Lower lobe of right lung (tissue), 2 donors: ENCODE measurements at regions not wholly inside any gene's neighbourhood (a gene's known extent, or its start where the extent isn't known, plus 50 kb on each side); places are given as distances from the start of the nearest gene placed in this dataset.

ENCODE experiments used
- ATAC-seq, 2 donors: fragments of 200-7000 bp; cut with Tn5 transposase; one replicate each; pipeline ENCODE4 v1.9.1; 2020 to 2022; ENCODE audit warnings: mild to moderate bottlenecking in 2 of 2, moderate library complexity in 2 of 2
- DNase-seq: peaks from one replicate; pipeline ENCODE4 v3.0.0-alpha.2; 2020
- H3K27ac ChIP-seq: fragments of 200-600 bp; one replicate; pipeline ENCODE4 v1.8.0; 2022
- H3K27me3 ChIP-seq: fragments of 200-600 bp; one replicate; pipeline ENCODE4 v1.8.0; 2022; ENCODE audit warnings: low read depth
- H3K36me3 ChIP-seq: fragments of 200-600 bp; one replicate; pipeline ENCODE4 v1.8.0; 2022; ENCODE audit warnings: mild to moderate bottlenecking
- H3K4me1 ChIP-seq: fragments of 200-600 bp; one replicate; pipeline ENCODE4 v1.8.0; 2022
- H3K4me3 ChIP-seq: fragments of 200-600 bp; one replicate; pipeline ENCODE4 v1.8.0; 2022; ENCODE audit warnings: mild to moderate bottlenecking
- H3K9me3 ChIP-seq: fragments of 200-600 bp; one replicate; pipeline ENCODE4 v1.8.0; 2022
- CTCF ChIP-seq: fragments of 200-600 bp; IDR thresholded peaks from one replicate; pipeline ENCODE4 v1.8.0; 2022; ENCODE audit warnings: antibody characterized with exemption, mild to moderate bottlenecking
- intact Hi-C: fragments of 100-400 bp; cut with DNase I; formaldehyde crosslinking; loops from one replicate; pipeline ENCODE4 v1.11.0; 2022
- donor health status: DM: no; HTN: yes; CAD: no; lungs with severe emphysema.

GRCh38 chr1:232300466-232300865 is 329.5 kb downstream of the SIPA1L2 start:
- intact Hi-C loops = no loop called here
- Histone ChIP-seq H3K4me3 (no peak overlapping the region), H3K27ac (no peak overlapping the region), H3K4me1 (no peaks in the 10 kb centered on the region), H3K9me3 (no peaks in the 10 kb centered on the region), H3K36me3 (no peaks in the 10 kb centered on the region), H3K27me3 (no peaks in the 10 kb centered on the region)
- ATAC-seq (no peak), DNase-seq (no peak)
- no peak for TF ChIP-seq CTCF

GRCh38 chr1:232296461-232296860 is 333.5 kb downstream of the SIPA1L2 start:
- no peak for TF ChIP-seq CTCF
- Histone ChIP-seq H3K9me3 (no peaks in the 10 kb centered on the region), H3K27me3 (no peaks in the 10 kb centered on the region), H3K4me3 (no peak overlapping the region), H3K4me1 (peaks cover 11% of the 10 kb centered on the region), H3K36me3 (no peaks in the 10 kb centered on the region), H3K27ac (no peak overlapping the region)
- intact Hi-C loops = no loop called here
- ATAC-seq (no peak), DNase-seq (no peak)

DNA sequence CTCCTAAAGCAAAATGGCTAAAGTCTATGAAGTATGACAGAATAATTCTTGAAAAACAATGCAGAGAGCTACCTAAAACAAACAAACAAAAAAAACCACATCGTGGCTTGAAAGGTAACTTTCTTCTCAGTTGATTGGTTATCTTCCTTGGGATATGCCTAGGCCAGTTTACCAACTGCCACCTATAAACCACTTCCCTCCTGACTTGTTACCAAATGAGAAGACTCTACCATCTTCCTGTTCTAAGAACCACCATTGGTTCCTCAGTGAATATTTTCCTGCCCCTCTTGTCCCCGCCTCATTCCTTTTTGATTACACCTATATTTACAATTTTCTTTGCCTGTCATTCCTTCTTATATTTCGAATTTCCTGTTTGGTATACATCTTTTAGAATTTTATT is 336.6 kb downstream of the SIPA1L2 start:
- peaks cover 15% of the 10 kb centered on the region for H3K4me1 ChIP-seq
- no peaks in the 10 kb centered on the region for H3K36me3 ChIP-seq
- H3K9me3 ChIP-seq = no peaks in the 10 kb centered on the region
- DNase-seq = no peak
- intact Hi-C loops = no loop called here
- no peak overlapping the region for H3K27ac ChIP-seq
- no peak for TF ChIP-seq CTCF
- ATAC-seq = no peak
- no peak overlapping the region for H3K4me3 ChIP-seq
- H3K27me3 ChIP-seq = no peaks in the 10 kb centered on the region

DNA sequence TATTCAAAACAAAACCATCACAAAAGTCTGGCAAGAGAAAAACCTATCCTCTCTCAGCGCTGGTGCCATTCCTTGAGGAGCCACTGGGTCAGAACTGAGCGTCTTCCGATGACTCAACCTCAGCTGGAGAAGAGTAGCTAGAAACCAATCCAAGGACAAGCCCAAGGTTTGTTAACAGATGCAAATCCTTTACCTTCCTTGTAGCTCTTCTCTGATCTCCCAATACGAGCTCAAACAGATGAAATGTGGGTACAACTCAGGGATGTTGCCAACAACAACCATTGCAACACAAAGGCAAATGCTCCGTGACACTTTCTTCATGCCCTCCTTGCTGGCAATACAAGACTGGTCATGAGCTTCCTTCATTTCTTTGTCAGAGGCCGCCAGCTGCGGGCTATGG is 337.1 kb downstream of the SIPA1L2 start:
- Histone ChIP-seq H3K9me3 (no peaks in the 10 kb centered on the region), H3K27me3 (no peaks in the 10 kb centered on the region), H3K27ac (no peak overlapping the region), H3K4me3 (no peak overlapping the region), H3K4me1 (peaks cover 15% of the 10 kb centered on the region), H3K36me3 (no peaks in the 10 kb centered on the region)
- ATAC-seq = no peak
- no peak for TF ChIP-seq CTCF
- no peak for DNase-seq
- intact Hi-C loops = no loop called here

DNA sequence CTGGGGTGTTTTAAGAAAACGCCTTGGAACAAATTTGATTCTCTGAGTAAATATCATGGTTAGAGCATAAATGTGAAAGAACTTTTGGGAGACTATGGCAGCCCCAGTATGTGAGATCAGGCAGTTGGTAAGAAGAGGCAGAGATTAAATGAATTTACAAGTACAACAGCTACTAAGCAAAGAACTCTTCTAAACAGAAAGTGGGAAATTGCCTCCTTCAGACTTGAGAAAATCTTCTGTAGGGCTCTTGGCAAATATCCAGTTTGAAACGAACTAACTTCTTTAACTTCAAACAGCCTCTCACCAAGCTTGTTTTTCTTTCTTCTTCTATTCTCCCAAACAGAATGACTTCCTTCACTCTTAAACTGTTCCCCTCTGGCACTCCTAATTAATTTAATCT is 337.7 kb downstream of the SIPA1L2 start:
- H3K4me1 ChIP-seq = peaks cover 15% of the 10 kb centered on the region
- no peaks in the 10 kb centered on the region for H3K9me3 ChIP-seq
- no peaks in the 10 kb centered on the region for H3K27me3 ChIP-seq
- no peaks in the 10 kb centered on the region for H3K36me3 ChIP-seq
- H3K4me3 ChIP-seq = no peak overlapping the region
- ATAC-seq (no peak), DNase-seq (no peak)
- no peak overlapping the region for H3K27ac ChIP-seq
- TF ChIP-seq CTCF = no peak
- intact Hi-C loops = no loop called here

DNA sequence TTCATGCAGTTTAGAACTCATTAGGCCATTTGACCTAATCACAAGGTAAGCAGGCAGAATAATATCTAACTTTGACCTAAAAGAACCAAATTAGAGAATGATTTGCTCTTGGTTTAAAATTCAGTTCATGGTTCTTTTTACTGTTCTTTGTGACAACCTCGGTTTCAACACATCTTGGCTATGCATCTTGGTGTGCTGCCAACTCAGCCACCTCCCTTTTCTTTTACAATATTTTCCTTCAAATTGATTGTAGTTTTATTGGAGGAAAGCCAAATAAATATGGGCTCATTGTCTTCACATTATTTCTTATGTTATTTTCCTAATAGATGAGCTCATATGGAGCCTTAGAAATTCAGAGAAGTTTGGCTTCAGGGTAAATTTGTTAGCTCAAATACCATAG is 338.3 kb downstream of the SIPA1L2 start:
- intact Hi-C loops = no loop called here
- Histone ChIP-seq H3K27ac (no peak overlapping the region), H3K36me3 (no peaks in the 10 kb centered on the region), H3K4me3 (no peak overlapping the region), H3K4me1 (peaks cover 15% of the 10 kb centered on the region), H3K9me3 (no peaks in the 10 kb centered on the region), H3K27me3 (no peaks in the 10 kb centered on the region)
- ATAC-seq (no peak), DNase-seq (no peak)
- TF ChIP-seq CTCF = no peak
